ENCODE measurements at regions not wholly inside any gene's neighbourhood (a gene's known extent, or its start where the extent isn't known, plus 50 kb on each side); places are given as distances from the start of the nearest gene placed in this dataset.

DNA sequence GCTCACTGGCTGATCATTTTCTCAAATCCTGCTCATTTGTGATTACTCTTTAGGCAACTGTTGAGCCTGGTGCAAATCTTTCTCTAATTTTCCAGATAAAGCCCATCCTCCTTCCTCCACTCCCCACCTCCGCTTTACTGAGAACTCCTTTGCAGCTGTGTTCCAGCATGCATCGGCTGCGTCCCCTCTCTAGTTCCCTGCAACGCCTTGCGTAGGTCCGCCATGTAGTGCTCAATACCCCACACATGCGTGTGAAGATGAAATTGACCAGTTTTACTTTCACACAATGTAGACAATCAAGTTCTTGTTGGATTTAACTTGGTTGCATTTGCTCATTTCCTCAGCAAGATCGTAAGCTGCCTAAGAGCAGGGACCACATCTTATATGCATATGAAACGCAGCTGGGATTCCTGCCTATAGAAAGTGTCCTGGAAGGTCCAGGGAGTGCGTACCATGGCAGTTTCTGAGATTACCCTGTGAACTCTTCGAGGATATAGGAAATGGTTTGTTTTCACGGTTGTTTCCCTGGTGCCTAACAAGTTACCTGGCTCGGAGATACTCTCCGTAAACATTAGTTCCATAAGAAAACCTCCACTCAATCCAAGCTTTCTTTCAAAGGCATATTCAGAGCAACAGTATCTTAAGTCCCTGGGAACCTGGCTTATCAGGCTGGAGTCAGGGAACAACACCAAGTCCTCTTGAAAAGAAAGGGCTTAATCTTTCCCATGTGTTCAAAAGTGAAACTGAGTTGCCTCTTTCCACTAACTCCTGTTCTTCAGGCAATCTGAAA lies 766.4 kb upstream of the ID2 start:
- DNase-seq = no peak

DNA sequence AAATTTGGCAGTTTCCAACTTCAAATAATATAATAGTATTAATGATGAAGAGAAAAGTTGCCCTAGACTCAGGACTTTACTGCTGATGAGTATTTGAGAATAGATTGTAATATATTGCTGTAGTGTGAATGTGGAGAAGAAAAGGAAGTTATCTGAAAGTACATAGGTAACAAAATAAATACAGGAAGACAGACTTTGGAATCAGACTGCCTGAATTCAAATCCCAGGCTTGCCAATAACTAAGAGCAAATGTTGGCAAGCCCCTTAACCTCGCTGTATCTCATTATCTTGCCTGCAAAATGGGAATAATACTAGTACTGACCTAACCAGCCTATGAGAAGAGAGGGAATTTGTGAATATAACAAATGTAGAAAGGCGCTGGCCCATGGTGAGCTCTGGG lies 765.2 kb upstream of the ID2 start:
- DNase-seq = no peak

GRCh38 chr2:7919510-7919909 lies 762.3 kb upstream of the ID2 start:
- peak; percentile 38 for DNase-seq

DNA sequence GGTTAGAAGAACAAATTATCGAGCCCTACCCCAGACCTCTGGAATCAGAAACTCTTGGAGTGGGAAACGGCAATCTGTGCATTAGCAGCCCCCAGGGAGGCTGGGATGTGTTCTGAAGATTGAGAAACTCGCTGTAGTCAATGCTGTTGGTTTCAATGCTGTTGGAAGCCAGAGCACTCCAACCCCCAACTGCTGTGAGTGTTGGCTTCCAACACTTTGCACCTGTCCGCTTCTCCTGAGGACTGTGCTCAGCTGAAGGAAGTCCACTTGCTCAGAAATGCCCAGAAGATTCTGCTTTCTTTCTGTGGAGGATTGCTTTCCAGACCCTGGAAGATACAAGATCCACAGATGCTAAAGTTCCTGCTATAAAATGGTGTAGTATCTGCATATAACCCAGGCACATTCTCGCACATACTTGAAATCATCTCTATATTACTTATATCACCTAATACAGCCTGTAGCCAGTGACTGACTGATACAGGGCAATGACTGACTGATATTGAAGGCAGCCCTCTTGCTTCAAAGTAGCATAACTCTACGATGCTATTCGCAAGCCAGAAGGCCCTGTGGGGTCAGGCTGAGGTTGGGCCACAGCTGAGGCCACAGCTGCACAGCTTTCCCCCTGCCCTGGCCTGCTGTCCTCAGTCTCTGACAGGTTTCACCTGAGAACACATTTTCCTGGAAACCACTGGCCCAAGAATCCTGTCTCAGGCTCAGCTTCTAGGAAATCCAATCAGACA lies 757.7 kb upstream of the ID2 start:
- no peak for DNase-seq

GRCh38 chr2:7925506-7925905 lies 756.4 kb upstream of the ID2 start:
- no peak for DNase-seq

- no peak for DNase-seq
These were observed 754.2 kb upstream of the ID2 start for GRCh38 chr2:7927691-7928090.

- no peak for DNase-seq
These were observed 752.6 kb upstream of the ID2 start for GRCh38 chr2:7929281-7929680.

- DNase-seq = peak; percentile 25
These were observed 750.8 kb upstream of the ID2 start for GRCh38 chr2:7930800-7931635.

GRCh38 chr2:7931808-7932207 lies 750.0 kb upstream of the ID2 start:
- no peak for DNase-seq

DNA sequence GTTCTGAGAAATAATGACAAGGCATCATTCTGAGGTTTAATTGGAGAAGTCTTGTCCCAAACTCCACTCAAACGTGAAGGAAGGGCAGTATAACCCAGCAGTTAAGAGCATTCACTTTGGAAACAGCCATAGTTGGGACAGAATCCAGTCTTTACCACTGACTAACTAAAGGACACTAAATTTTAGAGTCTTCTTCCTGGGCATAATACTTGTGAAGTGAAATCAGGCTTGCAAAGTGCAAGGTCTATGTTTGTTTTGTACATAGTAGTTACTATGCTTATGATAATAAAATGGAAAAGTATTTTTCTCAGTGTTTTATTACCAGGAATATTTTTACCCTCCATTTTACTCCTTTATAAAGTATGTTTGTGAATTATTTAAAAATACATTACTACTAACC lies 748.2 kb upstream of the ID2 start:
- DNase-seq = no peak

DNA sequence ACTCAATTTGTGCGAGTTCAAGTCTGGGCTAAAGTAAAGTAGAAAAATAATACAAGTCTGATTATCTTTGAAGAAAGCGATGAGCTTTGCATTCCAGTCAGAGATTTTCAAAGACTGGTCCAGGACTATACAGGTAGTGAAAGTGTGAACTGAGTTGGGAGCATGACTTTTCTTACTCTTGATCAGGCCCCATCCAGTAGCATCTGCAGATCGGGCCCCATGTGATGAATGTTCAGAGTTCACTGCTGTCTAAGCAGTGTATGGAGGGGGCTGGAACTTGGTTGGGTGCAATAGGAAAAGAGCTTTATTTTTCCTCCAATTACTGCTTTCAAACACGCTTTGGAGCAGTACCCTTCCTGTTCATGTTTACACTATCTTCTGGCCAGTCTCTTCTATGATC lies 747.4 kb upstream of the ID2 start:
- DNase-seq = no peak

DNA sequence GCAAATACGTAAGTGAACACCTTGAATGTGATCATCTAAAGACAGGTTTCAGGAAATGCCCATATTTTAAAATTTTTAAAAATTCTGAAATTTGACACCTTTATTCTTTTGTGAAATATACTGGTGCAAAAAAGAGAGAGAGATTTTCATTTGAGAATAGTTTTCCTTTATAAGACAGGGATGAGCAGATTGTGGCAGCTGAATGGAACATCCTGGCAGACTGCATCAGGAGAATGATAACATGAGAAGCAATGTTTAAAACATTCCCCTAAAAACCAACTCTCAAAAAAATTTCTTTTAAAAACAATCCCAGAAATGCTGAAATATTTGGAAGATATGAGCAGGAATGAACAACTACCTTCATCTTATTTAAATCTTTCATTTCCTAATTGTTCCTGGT lies 744.8 kb upstream of the ID2 start:
- DNase-seq = no peak

DNA sequence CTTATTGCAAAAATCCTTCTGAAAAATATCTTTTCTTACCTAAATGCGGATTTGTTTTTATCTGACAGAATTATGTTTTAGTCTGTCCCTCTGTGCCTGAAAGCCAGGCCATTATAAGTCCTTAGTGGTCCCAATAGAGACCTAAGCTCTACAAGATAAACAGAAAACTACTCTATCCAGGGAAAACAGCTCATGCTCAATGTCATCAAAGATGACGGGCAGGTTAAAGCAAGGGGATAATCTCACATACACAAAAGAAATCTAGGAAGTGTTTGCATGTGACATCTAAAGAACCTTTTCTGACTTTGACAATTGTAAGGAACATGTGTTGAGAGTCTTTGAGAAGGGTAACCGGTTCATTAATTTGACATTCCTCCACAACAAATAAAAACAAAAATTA lies 741.1 kb upstream of the ID2 start:
- DNase-seq = no peak

DNA sequence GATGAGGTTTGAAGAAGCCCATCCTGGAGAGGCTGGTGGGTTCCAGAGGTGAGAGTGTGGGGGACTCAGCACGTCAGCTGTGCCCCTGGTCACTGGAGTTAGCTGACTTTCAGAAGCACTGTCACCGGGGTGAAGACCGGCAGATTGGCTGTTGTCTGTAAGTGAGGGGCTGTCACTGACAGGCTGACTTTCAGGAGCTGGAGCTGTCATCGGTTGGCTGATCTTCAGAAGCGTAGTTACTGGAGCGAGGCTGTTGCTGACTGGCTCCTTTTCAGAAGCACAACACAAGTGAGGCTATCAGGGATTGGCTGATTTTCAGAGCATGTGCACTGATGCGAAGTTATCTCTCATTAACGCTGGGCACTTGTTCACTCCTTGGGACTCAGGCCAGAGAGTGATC lies 738.4 kb upstream of the ID2 start:
- no peak for DNase-seq

- DNase-seq = no peak
These were observed 736.8 kb upstream of the ID2 start for GRCh38 chr2:7945026-7945425.

DNA sequence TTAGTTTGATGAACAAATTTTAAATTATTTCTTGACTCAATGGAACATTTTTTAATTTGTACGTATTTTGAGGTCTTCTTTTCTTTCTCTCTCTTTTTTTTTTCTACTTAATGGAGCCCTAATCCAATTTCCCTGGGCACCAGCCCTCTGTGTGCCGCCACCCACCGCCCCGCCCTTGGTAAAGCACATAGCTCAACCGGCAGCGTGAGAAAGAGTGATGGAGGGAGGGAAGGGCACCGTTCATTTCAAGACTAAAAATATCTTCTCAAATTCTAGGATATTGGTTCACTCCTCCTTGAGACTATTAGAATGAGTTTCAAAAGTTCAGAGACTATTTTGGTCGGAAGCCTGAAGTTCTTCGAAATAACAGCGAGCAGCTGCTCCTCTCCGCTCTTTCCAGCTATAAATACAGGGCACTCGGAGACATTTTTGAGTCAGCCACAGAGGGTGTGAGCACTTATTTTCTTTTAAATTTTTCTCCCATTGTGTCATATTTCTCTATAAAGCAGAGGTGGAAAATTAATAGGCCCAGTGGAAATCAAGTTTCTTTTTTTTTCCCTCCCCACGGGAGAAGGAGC lies 731.7 kb upstream of the ID2 start:
- DNase-seq = no peak

DNA sequence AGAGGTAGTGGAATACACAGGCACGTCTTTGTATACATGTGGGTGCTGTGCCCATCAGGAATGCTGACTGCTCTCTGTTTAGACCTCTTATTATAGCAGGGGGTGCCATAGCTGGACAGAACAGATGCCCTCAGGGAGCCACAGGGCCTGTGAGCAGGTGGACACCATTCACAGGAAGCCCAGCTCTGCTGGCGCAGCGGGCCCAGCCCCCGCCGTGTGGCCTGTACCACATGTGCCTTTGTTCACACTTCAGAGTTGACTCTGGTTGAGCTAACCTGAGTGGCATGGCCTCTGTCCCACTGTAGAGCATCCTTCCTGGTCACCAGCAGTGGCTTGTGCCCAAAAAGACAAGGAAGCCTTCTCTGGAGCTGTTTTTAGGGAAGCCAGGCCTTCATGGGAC lies 730.9 kb upstream of the ID2 start:
- DNase-seq = no peak

- DNase-seq = no peak
These were observed 730.4 kb upstream of the ID2 start for GRCh38 chr2:7951490-7951889.

DNA sequence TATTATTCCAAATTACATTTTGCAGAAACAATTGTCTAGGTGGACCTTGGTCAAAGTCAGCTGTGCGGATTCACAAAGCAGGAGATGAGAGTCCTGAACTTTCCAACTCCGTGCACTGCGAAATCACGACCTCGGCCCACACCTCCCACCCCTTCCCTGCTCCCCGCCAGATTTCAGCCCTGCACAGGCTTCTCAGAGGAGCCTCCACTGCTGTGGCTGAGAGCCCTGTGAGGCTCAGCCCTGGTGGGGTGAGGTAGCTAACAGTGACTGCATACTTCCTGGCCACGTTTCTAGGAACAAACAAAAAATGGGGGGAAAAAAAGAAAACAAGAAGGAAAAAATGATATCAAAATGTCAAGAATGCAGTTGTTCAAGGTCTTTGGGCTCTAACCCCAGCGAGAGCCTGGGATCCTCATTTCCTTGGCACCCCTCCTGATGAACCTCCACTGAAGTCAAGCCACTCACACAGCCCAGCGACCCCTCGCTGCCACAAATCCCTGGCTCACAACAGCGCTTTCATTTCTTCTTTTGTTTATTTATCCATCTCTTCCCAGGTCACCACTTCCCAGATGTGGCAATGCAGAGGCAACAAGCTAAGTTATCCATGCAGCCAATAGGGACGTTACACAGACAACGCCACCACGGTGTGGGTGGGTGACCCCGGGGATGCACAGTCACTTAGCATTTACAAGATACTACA lies 729.7 kb upstream of the ID2 start:
- DNase-seq = no peak

DNA sequence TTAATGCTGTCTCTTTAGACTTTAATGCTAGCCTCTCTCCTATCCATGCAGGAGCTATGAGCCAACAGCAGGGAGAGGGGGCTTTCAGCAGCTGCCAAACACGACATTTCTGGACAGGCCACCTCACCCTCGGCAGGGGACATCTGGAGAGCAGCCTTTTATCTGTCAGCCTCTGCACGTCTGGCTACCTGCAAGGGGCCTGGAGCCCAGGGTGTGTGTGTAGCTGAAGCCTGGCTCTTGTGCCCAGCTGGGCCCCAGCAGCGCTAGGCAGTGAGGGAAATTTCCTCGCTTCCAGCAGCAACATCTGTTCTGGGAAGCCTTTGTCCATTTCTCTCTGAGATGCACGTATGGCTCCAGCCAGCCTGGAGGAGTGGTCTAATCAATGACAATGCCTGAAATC lies 728.7 kb upstream of the ID2 start:
- no peak for DNase-seq

DNA sequence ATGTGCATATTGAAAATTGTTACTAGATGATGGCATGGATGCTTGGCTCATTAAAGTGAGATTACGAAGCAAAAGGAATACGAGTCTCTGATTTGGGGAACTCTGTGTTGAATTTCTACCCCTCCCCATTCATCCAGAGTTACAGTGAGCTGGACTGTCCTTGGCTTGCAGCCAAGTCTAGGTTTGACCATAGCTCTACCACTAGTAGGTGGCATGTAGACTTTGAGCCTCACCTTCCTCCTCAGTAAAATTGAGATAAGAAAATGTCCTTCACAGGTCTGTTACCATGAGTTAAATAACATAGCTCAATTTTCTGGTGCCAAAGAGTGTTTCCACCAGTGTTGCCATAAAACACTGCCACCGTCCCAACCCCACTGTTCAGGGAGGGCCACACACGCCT lies 727.6 kb upstream of the ID2 start:
- no peak for DNase-seq

DNA sequence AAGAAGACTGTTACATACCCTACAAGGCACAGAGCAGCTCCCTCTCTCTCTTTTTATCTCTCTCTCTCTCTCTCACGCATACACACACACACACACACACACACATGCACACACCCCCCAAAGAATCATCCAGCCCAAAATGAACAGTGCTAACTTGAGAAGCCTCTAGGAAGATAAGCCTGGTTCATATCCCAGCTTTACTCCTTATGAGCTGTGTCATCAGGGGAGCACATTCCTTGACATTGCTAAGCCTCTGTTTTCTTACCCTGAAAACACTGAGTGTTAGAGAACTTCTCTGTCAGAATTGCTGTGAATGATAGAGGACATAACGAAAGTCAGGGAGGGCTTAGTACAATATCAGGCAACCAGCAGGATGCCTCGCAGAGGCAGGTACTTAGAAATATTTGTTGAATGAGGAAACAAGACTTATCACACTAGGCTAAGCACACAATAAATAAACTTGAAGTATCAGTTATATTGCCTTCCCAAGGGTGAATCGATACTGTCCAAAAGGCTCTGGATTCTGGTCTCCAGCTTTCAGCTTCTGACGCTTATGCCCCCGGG lies 725.6 kb upstream of the ID2 start:
- DNase-seq = peak; percentile 5

Data from DMS53 (cell line).